ENCODE measurements at regions not wholly inside any gene's neighbourhood (a gene's known extent, or its start where the extent isn't known, plus 50 kb on each side); places are given as distances from the start of the nearest gene placed in this dataset.

GRCh38 chr12:111056618-111057521 lies 136.5 kb upstream of the MYL2 start:
- Histone ChIP-seq H3K9me3 (replicated peaks; ENCODE audit: control insufficient read depth, insufficient read depth, low read length) (peaks cover 9% of the 10 kb centered on the region; the same call in 2 of the 3 replicates), H4K20me1 (ENCODE audit: control insufficient read depth, insufficient read depth) (no peaks in the 10 kb centered on the region), H3K4me2 (ENCODE audit: control insufficient read depth, insufficient read depth) (no peak overlapping the region), H3K4me1 (ENCODE audit: control insufficient read depth, insufficient read depth, low read length) (peaks cover 11% of the 10 kb centered on the region), H3K4me3 (no peak overlapping the region), H3K9ac (ENCODE audit: control insufficient read depth, insufficient read depth, low read length) (no peak overlapping the region), H3K79me2 (ENCODE audit: control insufficient read depth, insufficient read depth, low read length) (no peaks in the 10 kb centered on the region), H3K27ac (ENCODE audit: control insufficient read depth, insufficient read depth) (peak overlapping the region; percentile 46), H3K27me3 (replicated peaks in 1 of 2; ENCODE audit: control insufficient read depth in 2 of 2, insufficient read depth in 2 of 2, low read length in 1 of 2) (no peaks in the 10 kb centered on the region; a peak in 1 of 4 replicates), H2AFZ (ENCODE audit: control insufficient read depth, low read depth, low read length) (peak overlapping the region; percentile 94), H3K36me3 (ENCODE audit: control insufficient read depth in 2 of 2, insufficient read depth in 2 of 2, low read length in 1 of 2) (no peaks in the 10 kb centered on the region)
- peak; percentile 34 for DNase-seq (ENCODE audit: low read depth, low spot score)
- FAIRE-seq = peak; percentile 69
- RAD21 ChIA-PET (ENCODE audit: unreplicated experiment) = no interaction called here
- no TSS peak for BruUV-seq (replicated peaks)
- 43% methylated on average over 8 of the region's 8 CpGs for WGBS (ENCODE audit: insufficient coverage, insufficient replicate concordance, low lambda C conversion rate, missing lambda C conversion rate)
- SMC1A ChIA-PET (ENCODE audit: uncharacterized antibody, unreplicated experiment) = no interaction called here
- CTCF ChIA-PET = no interaction called here
- ATAC-seq = peak; percentile 38; the same call in 2 of the 3 replicates
- intact Hi-C loops (cut with micrococcal nuclease; ENCODE audit: unreplicated experiment) = no loop called here
- POLR2A ChIA-PET = no interaction called here
- in situ Hi-C loops (cut with MboI) = no loop called here
- TF ChIP-seq RAD21 (IDR thresholded peaks at IDR 0.05; ENCODE audit: insufficient read depth, low read depth, low read length) (no peak), TCF3 (IDR thresholded peaks at IDR 0.05; ENCODE audit: borderline replicate concordance, insufficient read depth, low read depth, low read length) (no peak), MAX (IDR thresholded peaks at IDR 0.05; ENCODE audit: low read depth, low read length) (no peak), REST (IDR thresholded peaks at IDR 0.05; ENCODE audit: low read depth, low read length) (no peak), BCL3 (IDR thresholded peaks at IDR 0.05; ENCODE audit: borderline replicate concordance, insufficient read depth, low read depth, low read length, poor library complexity, severe bottlenecking) (no peak), SUPT20H (IDR thresholded peaks at IDR 0.05; ENCODE audit: borderline replicate concordance, control insufficient read depth, low read depth, low read length) (no peak), SP1 (IDR thresholded peaks at IDR 0.05; ENCODE audit: low read depth, low read length) (no peak), PAX5 (IDR thresholded peaks at IDR 0.05; ENCODE audit: borderline replicate concordance, low read depth, low read length) (no peak), CBFB (IDR thresholded peaks at IDR 0.05; ENCODE audit: low read depth) (no peak), POLR2AphosphoS2 (IDR thresholded peaks at IDR 0.05; ENCODE audit: low read depth, low read length) (no peak), ELK1 (IDR thresholded peaks at IDR 0.05; ENCODE audit: low read depth, low read length) (peak; percentile 61; the same call in 1 of the 2 replicates), HCFC1 (IDR thresholded peaks at IDR 0.05; ENCODE audit: low read length) (no peak), KDM1A (IDR thresholded peaks at IDR 0.05; ENCODE audit: borderline replicate concordance) (no peak), ZBTB33 (IDR thresholded peaks at IDR 0.05) (no peak), DPF2 (IDR thresholded peaks at IDR 0.05) (no peak)
